ENCODE measurements at regions not wholly inside any gene's neighbourhood (a gene's known extent, or its start where the extent isn't known, plus 50 kb on each side); places are given as distances from the start of the nearest gene placed in this dataset.

- peaks cover 0 to 4% (median 0%) of the 10 kb centered on the region in 3 donors for H3K9me3 ChIP-seq
- no peaks in the 10 kb centered on the region for H3K27me3 ChIP-seq
- no peak overlapping the region for H3K4me3 ChIP-seq
- WGBS, 2 donors (ENCODE audit: low coverage in 1 of 2) = 80 to 91% methylated on average over 7 of the region's 7 CpGs
- ATAC-seq = no peak
- H3K4me1 ChIP-seq = no peaks in the 10 kb centered on the region
- no peak for TF ChIP-seq POLR2A (IDR thresholded peaks at IDR 0.05)
- TF ChIP-seq EP300 (IDR thresholded peaks at IDR 0.05) = no peak
- no peak for TF ChIP-seq CTCF (IDR thresholded peaks at IDR 0.05)
- TF ChIP-seq POLR2AphosphoS5 (IDR thresholded peaks at IDR 0.05) = no peak
- H3K36me3 ChIP-seq = no peaks in the 10 kb centered on the region
- no peak overlapping the region for H3K27ac ChIP-seq
These were observed 391.0 kb downstream of the CBLN4 start for GRCh38 chr20:55614220-55614757.

- Histone ChIP-seq H3K27ac (no peak overlapping the region), H3K36me3 (no peaks in the 10 kb centered on the region), H3K4me3 (no peak overlapping the region), H3K9me3 (peaks cover 0 to 4% (median 0%) of the 10 kb centered on the region in 3 donors), H3K4me1 (no peaks in the 10 kb centered on the region), H3K27me3 (no peaks in the 10 kb centered on the region)
- TF ChIP-seq POLR2A (IDR thresholded peaks at IDR 0.05) (no peak), EP300 (IDR thresholded peaks at IDR 0.05) (no peak), CTCF (IDR thresholded peaks at IDR 0.05) (no peak), POLR2AphosphoS5 (IDR thresholded peaks at IDR 0.05) (no peak)
- no peak for ATAC-seq
- WGBS, 2 donors (ENCODE audit: low coverage in 1 of 2) = 20 to 31% methylated on average over 4 of the region's 4 CpGs
These were observed 394.6 kb downstream of the CBLN4 start for GRCh38 chr20:55610756-55611155.

- Histone ChIP-seq H3K36me3 (no peaks in the 10 kb centered on the region), H3K27me3 (no peaks in the 10 kb centered on the region), H3K4me3 (no peak overlapping the region), H3K9me3 (no peaks in the 10 kb centered on the region), H3K27ac (no peak overlapping the region), H3K4me1 (no peaks in the 10 kb centered on the region)
- no peak for ATAC-seq
- no peak for TF ChIP-seq POLR2AphosphoS5 (IDR thresholded peaks at IDR 0.05)
- 79 to 83% methylated on average over 1 of the region's 1 CpG for WGBS, 2 donors (ENCODE audit: low coverage in 1 of 2)
These were observed 399.7 kb downstream of the CBLN4 start for GRCh38 chr20:55605594-55605993.

GRCh38 chr20:55597526-55597925, 407.8 kb downstream of the CBLN4 start:
- Histone ChIP-seq H3K36me3 (no peaks in the 10 kb centered on the region), H3K27me3 (no peaks in the 10 kb centered on the region), H3K27ac (no peak overlapping the region), H3K9me3 (no peaks in the 10 kb centered on the region), H3K4me3 (no peak overlapping the region), H3K4me1 (no peaks in the 10 kb centered on the region)
- WGBS, 2 donors (ENCODE audit: low coverage in 1 of 2) = 44 to 88% methylated on average over 1 of the region's 1 CpG
- no peak for ATAC-seq
- TF ChIP-seq POLR2AphosphoS5 (IDR thresholded peaks at IDR 0.05) (no peak), POLR2A (IDR thresholded peaks at IDR 0.05) (no peak), EP300 (IDR thresholded peaks at IDR 0.05) (no peak)

- 16 to 50% methylated on average over 1 of the region's 1 CpG for WGBS, 2 donors (ENCODE audit: low coverage in 1 of 2)
- TF ChIP-seq CTCF (IDR thresholded peaks at IDR 0.05) (no peak), POLR2A (IDR thresholded peaks at IDR 0.05) (no peak), EP300 (IDR thresholded peaks at IDR 0.05) (no peak), POLR2AphosphoS5 (IDR thresholded peaks at IDR 0.05) (no peak)
- Histone ChIP-seq H3K4me1 (no peaks in the 10 kb centered on the region), H3K27me3 (no peaks in the 10 kb centered on the region), H3K4me3 (no peak overlapping the region), H3K9me3 (no peaks in the 10 kb centered on the region), H3K36me3 (no peaks in the 10 kb centered on the region), H3K27ac (no peak overlapping the region)
- ATAC-seq = no peak
These were observed 408.9 kb downstream of the CBLN4 start for GRCh38 chr20:55596431-55596830.

- Histone ChIP-seq H3K27me3 (no peaks in the 10 kb centered on the region), H3K36me3 (no peaks in the 10 kb centered on the region), H3K27ac (no peak overlapping the region), H3K4me1 (no peaks in the 10 kb centered on the region), H3K9me3 (no peaks in the 10 kb centered on the region), H3K4me3 (no peak overlapping the region)
- TF ChIP-seq POLR2AphosphoS5 (IDR thresholded peaks at IDR 0.05) (no peak), EP300 (IDR thresholded peaks at IDR 0.05) (no peak), POLR2A (IDR thresholded peaks at IDR 0.05) (no peak), CTCF (IDR thresholded peaks at IDR 0.05) (no peak)
- 83% methylated on average over 7 to 8 of the region's 8 CpGs for WGBS, 2 donors (ENCODE audit: low coverage in 1 of 2)
- no peak for ATAC-seq
These were observed 412.5 kb downstream of the CBLN4 start for GRCh38 chr20:55592866-55593265.
